GM18868 (cell line): ENCODE measurements at regions not wholly inside any gene's neighbourhood (a gene's known extent, or its start where the extent isn't known, plus 50 kb on each side); places are given as distances from the start of the nearest gene placed in this dataset.
"Not testable (repeated sequence)": the region's sequence is repeated elsewhere in the genome, so short reads cannot be mapped to it uniquely, and the experiment has no call there.

ENCODE experiments used
- ATAC-seq: cut with Tn5 transposase; IDR thresholded peaks from one replicate; pipeline ENCODE4 v1.9.1; 2021; ENCODE audit warnings: mild to moderate bottlenecking, moderate library complexity; ENCODE audit not compliant: unreplicated experiment

- no peak for ATAC-seq
These were observed 91.2 kb downstream of the RCHY1 start for GRCh38 chr4:75422998-75423397.

- no peak for ATAC-seq
These were observed 101.5 kb downstream of the RCHY1 start for GRCh38 chr4:75412746-75413145.

- ATAC-seq: no peak
These were observed 115.7 kb downstream of the RCHY1 start for GRCh38 chr4:75398501-75398900.

- no peak for ATAC-seq
These were observed 122.6 kb downstream of the RCHY1 start for GRCh38 chr4:75391489-75392166.

GRCh38 chr4:75386426-75386825 is 127.8 kb downstream of the RCHY1 start:
- not testable (repeated sequence) for ATAC-seq

- ATAC-seq: no peak
These were observed 129.1 kb downstream of the RCHY1 start for GRCh38 chr4:75385106-75385505.

- no peak for ATAC-seq
These were observed 137.7 kb downstream of the RCHY1 start for GRCh38 chr4:75376543-75376942.

GRCh38 chr4:75371915-75372314 is 142.3 kb downstream of the RCHY1 start:
- ATAC-seq: no peak

- no peak for ATAC-seq
These were observed 143.6 kb downstream of the RCHY1 start for GRCh38 chr4:75370576-75370975.

- no peak for ATAC-seq
These were observed 168.8 kb downstream of the RCHY1 start for GRCh38 chr4:75345423-75345822.

GRCh38 chr4:75344915-75345314 is 169.3 kb downstream of the RCHY1 start:
- no peak for ATAC-seq

- ATAC-seq: no peak
These were observed 170.9 kb downstream of the RCHY1 start for GRCh38 chr4:75343333-75343732.

GRCh38 chr4:75340561-75340960 is 173.6 kb downstream of the RCHY1 start:
- ATAC-seq: no peak

- no peak for ATAC-seq
These were observed 175.8 kb downstream of the RCHY1 start for GRCh38 chr4:75338352-75338880.

GRCh38 chr4:75327804-75328512 is 186.2 kb downstream of the RCHY1 start:
- ATAC-seq: no peak

GRCh38 chr4:75325318-75325979 is 188.8 kb downstream of the RCHY1 start:
- ATAC-seq: no peak

GRCh38 chr4:75321484-75321883 is 192.7 kb downstream of the RCHY1 start:
- ATAC-seq: no peak

GRCh38 chr4:75317641-75318040 is 196.6 kb downstream of the RCHY1 start:
- not testable (repeated sequence) for ATAC-seq

- no peak for ATAC-seq
These were observed 206.2 kb downstream of the RCHY1 start for GRCh38 chr4:75308049-75308448.

GRCh38 chr4:75306506-75306905 is 207.7 kb downstream of the RCHY1 start:
- ATAC-seq: no peak

- no peak for ATAC-seq
These were observed 211.6 kb downstream of the RCHY1 start for GRCh38 chr4:75302648-75303047.
